Dendritic cell treated with granulocyte-macrophage colony-stimulating factor and Interleukin-4, amounts not matched to agents 40 ng/mL and 50 ng/mL, for 4 days (primary cell): ENCODE measurements at regions not wholly inside any gene's neighbourhood (a gene's known extent, or its start where the extent isn't known, plus 50 kb on each side); places are given as distances from the start of the nearest gene placed in this dataset.
"Not testable (repeated sequence)": the region's sequence is repeated elsewhere in the genome, so short reads cannot be mapped to it uniquely, and the experiment has no call there.

Experiments used
- H3K27ac Mint-ChIP-seq: one replicate; pipeline ENCODE4 v1.8.0; 2022; ENCODE audit warnings: mild to moderate bottlenecking, mixed read lengths
- H3K27me3 Mint-ChIP-seq: one replicate; pipeline ENCODE4 v1.8.0; 2022; ENCODE audit warnings: mild to moderate bottlenecking, mixed read lengths
- H3K36me3 Mint-ChIP-seq: one replicate; pipeline ENCODE4 v1.8.0; 2022; ENCODE audit warnings: low read depth, mixed read lengths
- H3K4me1 Mint-ChIP-seq: one replicate; pipeline ENCODE4 v1.8.0; 2022; ENCODE audit warnings: low read depth, mixed read lengths
- H3K4me3 Mint-ChIP-seq: one replicate; pipeline ENCODE4 v1.8.0; 2022; ENCODE audit warnings: mild to moderate bottlenecking, moderate library complexity, mixed read lengths
- H3K9me3 Mint-ChIP-seq: one replicate; pipeline ENCODE4 v1.8.0; 2022; ENCODE audit warnings: mixed read lengths
- intact Hi-C: fragments of 100-400 bp; cut with micrococcal nuclease; formaldehyde crosslinking; loops from one replicate; pipeline ENCODE4 v1.15.0; 2022

GRCh38 chr3:124137216-124137615, 145.3 kb upstream of the ROPN1 start:
- H3K27ac Mint-ChIP-seq = no peak overlapping the region
- peaks cover under 1% of the 10 kb centered on the region for H3K9me3 Mint-ChIP-seq
- peaks cover 5% of the 10 kb centered on the region for H3K27me3 Mint-ChIP-seq
- no peak overlapping the region for H3K4me3 Mint-ChIP-seq
- intact Hi-C loops = no loop called here
- peaks cover under 1% of the 10 kb centered on the region for H3K4me1 Mint-ChIP-seq
- no peaks in the 10 kb centered on the region for H3K36me3 Mint-ChIP-seq

- Mint-ChIP-seq H3K4me1 (no peaks in the 10 kb centered on the region), H3K27ac (no peak overlapping the region), H3K27me3 (peaks cover 5% of the 10 kb centered on the region), H3K9me3 (no peaks in the 10 kb centered on the region), H3K4me3 (no peak overlapping the region), H3K36me3 (no peaks in the 10 kb centered on the region)
- intact Hi-C loops = no loop called here
Measured at GRCh38 chr3:124138148-124138547, 146.2 kb upstream of the ROPN1 start.

- Mint-ChIP-seq H3K36me3 (no peaks in the 10 kb centered on the region), H3K27me3 (peaks cover 5% of the 10 kb centered on the region), H3K4me1 (no peaks in the 10 kb centered on the region), H3K9me3 (no peaks in the 10 kb centered on the region), H3K27ac (no peak overlapping the region), H3K4me3 (no peak overlapping the region)
- intact Hi-C loops = no loop called here
Measured at GRCh38 chr3:124140746-124141145, 148.8 kb upstream of the ROPN1 start.

- intact Hi-C loops = no loop called here
- no peaks in the 10 kb centered on the region for H3K9me3 Mint-ChIP-seq
- peaks cover 5% of the 10 kb centered on the region for H3K27me3 Mint-ChIP-seq
- H3K4me1 Mint-ChIP-seq = no peaks in the 10 kb centered on the region
- H3K4me3 Mint-ChIP-seq = no peak overlapping the region
- no peaks in the 10 kb centered on the region for H3K36me3 Mint-ChIP-seq
- no peak overlapping the region for H3K27ac Mint-ChIP-seq
Measured at GRCh38 chr3:124142389-124142970, 150.6 kb upstream of the ROPN1 start.

GRCh38 chr3:124143047-124143446, 151.1 kb upstream of the ROPN1 start:
- intact Hi-C loops = no loop called here
- no peaks in the 10 kb centered on the region for H3K36me3 Mint-ChIP-seq

DNA sequence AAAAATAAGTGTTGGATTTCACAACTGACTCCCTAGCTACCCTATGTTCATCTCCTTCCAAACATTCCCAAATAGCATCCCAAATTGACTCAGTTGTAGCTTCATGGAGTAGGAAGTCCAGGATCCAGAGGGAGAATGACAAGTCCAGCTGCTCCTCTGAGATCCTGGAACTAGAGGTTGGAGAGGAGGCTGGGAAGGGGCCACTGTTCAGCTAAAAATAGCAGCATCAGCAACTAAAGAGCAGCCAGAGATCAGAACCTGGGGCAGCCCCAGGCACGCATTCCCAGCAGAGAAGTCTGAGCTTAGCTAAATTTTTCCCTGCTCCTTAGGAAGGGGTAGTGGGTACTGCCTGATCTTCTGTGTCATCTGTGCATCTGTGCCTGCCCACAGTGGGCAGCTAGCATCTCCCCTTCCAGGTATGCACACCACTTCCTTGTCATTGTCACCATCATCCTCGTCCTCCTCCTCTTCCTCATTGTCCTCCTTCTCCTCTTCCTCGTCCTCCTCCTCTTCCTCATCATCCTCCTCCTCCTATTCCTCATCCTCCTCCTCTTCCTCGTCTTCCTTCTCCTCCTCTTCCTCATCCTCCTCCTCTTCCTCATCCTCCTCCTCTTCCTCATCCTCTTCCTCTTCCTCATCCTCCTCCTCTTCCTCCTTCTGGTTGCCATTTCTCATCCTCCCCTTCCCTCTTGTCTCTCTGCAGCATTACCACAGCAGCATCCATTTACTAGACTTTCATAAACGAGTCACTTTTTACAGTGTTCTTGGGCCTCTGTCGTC, 152.3 kb upstream of the ROPN1 start:
- intact Hi-C loops = no loop called here
- no peaks in the 10 kb centered on the region for H3K9me3 Mint-ChIP-seq

More at GRCh38 chr3:124143047-124143446, 151.1 kb upstream of the ROPN1 start:
- peaks cover 5% of the 10 kb centered on the region for H3K27me3 Mint-ChIP-seq
- no peaks in the 10 kb centered on the region for H3K4me1 Mint-ChIP-seq
- H3K4me3 Mint-ChIP-seq = no peak overlapping the region
- no peak overlapping the region for H3K27ac Mint-ChIP-seq
- H3K9me3 Mint-ChIP-seq = no peaks in the 10 kb centered on the region

GRCh38 chr3:124147429-124147828, 155.5 kb upstream of the ROPN1 start:
- Mint-ChIP-seq H3K4me1 (no peaks in the 10 kb centered on the region), H3K36me3 (no peaks in the 10 kb centered on the region), H3K4me3 (no peak overlapping the region), H3K9me3 (no peaks in the 10 kb centered on the region), H3K27me3 (peaks cover 1% of the 10 kb centered on the region), H3K27ac (no peak overlapping the region)
- intact Hi-C loops = no loop called here

More for the DNA sequence above, 152.3 kb upstream of the ROPN1 start:
- no peaks in the 10 kb centered on the region for H3K36me3 Mint-ChIP-seq
- no peak overlapping the region for H3K4me3 Mint-ChIP-seq
- no peaks in the 10 kb centered on the region for H3K4me1 Mint-ChIP-seq
- H3K27me3 Mint-ChIP-seq = peaks cover 5% of the 10 kb centered on the region
- no peak overlapping the region for H3K27ac Mint-ChIP-seq

GRCh38 chr3:124147946-124148345, 156.0 kb upstream of the ROPN1 start:
- H3K27ac Mint-ChIP-seq = no peak overlapping the region
- no peaks in the 10 kb centered on the region for H3K4me1 Mint-ChIP-seq
- H3K9me3 Mint-ChIP-seq = no peaks in the 10 kb centered on the region
- peaks cover 1% of the 10 kb centered on the region for H3K27me3 Mint-ChIP-seq
- no peaks in the 10 kb centered on the region for H3K36me3 Mint-ChIP-seq
- H3K4me3 Mint-ChIP-seq = no peak overlapping the region
- intact Hi-C loops = no loop called here

GRCh38 chr3:124149081-124149480, 157.2 kb upstream of the ROPN1 start:
- no peak overlapping the region for H3K27ac Mint-ChIP-seq
- intact Hi-C loops = no loop called here
- H3K4me1 Mint-ChIP-seq = no peaks in the 10 kb centered on the region
- H3K36me3 Mint-ChIP-seq = no peaks in the 10 kb centered on the region
- H3K9me3 Mint-ChIP-seq = no peaks in the 10 kb centered on the region
- no peak overlapping the region for H3K4me3 Mint-ChIP-seq
- H3K27me3 Mint-ChIP-seq = peaks cover 1% of the 10 kb centered on the region

DNA sequence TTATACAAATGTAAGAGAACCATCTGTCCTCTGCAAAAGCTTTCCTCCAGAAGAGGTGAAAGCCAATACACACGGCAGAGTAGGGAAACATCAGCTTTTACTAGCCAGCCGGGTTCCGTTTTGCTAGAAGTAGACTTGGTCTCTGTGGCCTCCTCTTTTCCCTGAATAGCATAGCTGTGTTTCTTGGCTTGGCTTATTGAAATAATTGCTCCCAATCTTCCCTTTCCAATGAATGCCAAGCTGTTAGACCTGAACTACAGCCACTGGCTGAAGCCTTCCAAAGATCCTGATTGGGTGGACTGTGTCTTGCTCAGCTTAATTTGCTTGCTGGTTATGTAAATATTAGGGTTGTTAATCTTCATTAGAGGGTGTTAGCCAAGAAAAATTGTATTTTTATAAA, 157.8 kb upstream of the ROPN1 start:
- no peaks in the 10 kb centered on the region for H3K36me3 Mint-ChIP-seq
- H3K4me3 Mint-ChIP-seq = no peak overlapping the region
- H3K27me3 Mint-ChIP-seq = peaks cover 1% of the 10 kb centered on the region
- H3K9me3 Mint-ChIP-seq = no peaks in the 10 kb centered on the region
- no peak overlapping the region for H3K27ac Mint-ChIP-seq
- intact Hi-C loops = no loop called here
- no peaks in the 10 kb centered on the region for H3K4me1 Mint-ChIP-seq

DNA sequence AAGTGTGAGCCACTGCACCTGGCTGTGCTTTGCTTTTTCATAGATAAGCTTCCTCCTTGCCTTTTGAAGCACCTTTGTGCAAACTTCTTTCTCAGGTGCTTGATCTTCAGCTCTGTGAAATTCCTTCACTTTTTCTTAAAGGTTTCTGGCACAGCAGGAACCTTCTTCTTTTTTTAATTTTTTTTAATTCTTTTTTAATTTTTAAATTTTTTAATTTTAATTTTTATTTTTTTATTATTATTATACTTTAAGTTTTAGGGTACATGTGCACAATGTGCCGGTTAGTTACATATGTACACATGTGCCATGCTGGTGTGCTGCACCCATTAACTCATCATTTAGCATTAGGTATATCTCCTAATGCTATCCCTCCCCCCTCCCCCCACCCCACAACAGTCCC, 161.0 kb upstream of the ROPN1 start:
- H3K4me1 Mint-ChIP-seq, H3K36me3 Mint-ChIP-seq, intact Hi-C loops, H3K27ac Mint-ChIP-seq, H3K9me3 Mint-ChIP-seq, H3K27me3 Mint-ChIP-seq, H3K4me3 Mint-ChIP-seq: not testable (repeated sequence)

- Mint-ChIP-seq H3K36me3 (no peaks in the 10 kb centered on the region), H3K9me3 (no peaks in the 10 kb centered on the region), H3K27ac (no peak overlapping the region), H3K4me1 (no peaks in the 10 kb centered on the region), H3K27me3 (peaks cover 3% of the 10 kb centered on the region), H3K4me3 (no peak overlapping the region)
- intact Hi-C loops = no loop called here
Measured at GRCh38 chr3:124156866-124157712, 165.2 kb upstream of the ROPN1 start.

- no peaks in the 10 kb centered on the region for H3K9me3 Mint-ChIP-seq
- no peaks in the 10 kb centered on the region for H3K36me3 Mint-ChIP-seq
- H3K4me1 Mint-ChIP-seq = no peaks in the 10 kb centered on the region
- intact Hi-C loops = no loop called here
- H3K27ac Mint-ChIP-seq = no peak overlapping the region
- peaks cover 3% of the 10 kb centered on the region for H3K27me3 Mint-ChIP-seq
- H3K4me3 Mint-ChIP-seq = no peak overlapping the region
Measured at GRCh38 chr3:124157748-124158147, 165.8 kb upstream of the ROPN1 start.

- Mint-ChIP-seq H3K27ac (no peak overlapping the region), H3K9me3 (no peaks in the 10 kb centered on the region), H3K4me1 (no peaks in the 10 kb centered on the region), H3K4me3 (no peak overlapping the region), H3K36me3 (no peaks in the 10 kb centered on the region), H3K27me3 (peaks cover 3% of the 10 kb centered on the region)
- intact Hi-C loops = no loop called here
Measured at GRCh38 chr3:124158168-124158881, 166.4 kb upstream of the ROPN1 start.
